ENCODE measurements at regions not wholly inside any gene's neighbourhood (a gene's known extent, or its start where the extent isn't known, plus 50 kb on each side); places are given as distances from the start of the nearest gene placed in this dataset.

- 82 to 86% methylated on average over 9 of the region's 9 CpGs for WGBS, 2 donors
- TF ChIP-seq, protein P1, sequence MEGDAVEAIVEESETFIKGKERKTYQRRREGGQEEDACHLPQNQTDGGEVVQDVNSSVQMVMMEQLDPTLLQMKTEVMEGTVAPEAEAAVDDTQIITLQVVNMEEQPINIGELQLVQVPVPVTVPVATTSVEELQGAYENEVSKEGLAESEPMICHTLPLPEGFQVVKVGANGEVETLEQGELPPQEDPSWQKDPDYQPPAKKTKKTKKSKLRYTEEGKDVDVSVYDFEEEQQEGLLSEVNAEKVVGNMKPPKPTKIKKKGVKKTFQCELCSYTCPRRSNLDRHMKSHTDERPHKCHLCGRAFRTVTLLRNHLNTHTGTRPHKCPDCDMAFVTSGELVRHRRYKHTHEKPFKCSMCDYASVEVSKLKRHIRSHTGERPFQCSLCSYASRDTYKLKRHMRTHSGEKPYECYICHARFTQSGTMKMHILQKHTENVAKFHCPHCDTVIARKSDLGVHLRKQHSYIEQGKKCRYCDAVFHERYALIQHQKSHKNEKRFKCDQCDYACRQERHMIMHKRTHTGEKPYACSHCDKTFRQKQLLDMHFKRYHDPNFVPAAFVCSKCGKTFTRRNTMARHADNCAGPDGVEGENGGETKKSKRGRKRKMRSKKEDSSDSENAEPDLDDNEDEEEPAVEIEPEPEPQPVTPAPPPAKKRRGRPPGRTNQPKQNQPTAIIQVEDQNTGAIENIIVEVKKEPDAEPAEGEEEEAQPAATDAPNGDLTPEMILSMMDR (IDR thresholded peaks at IDR 0.05): no peak
- no peak for TF ChIP-seq POLR2A (IDR thresholded peaks at IDR 0.05)
These were observed 109.2 kb downstream of the CCT6B start for GRCh38 chr17:34851961-34852540.

GRCh38 chr17:34850964-34851363 lies 110.3 kb downstream of the CCT6B start:
- DNase-seq: no peak
- no peaks in the 10 kb centered on the region for H3K4me1 ChIP-seq
- no peaks in the 10 kb centered on the region for H3K36me3 ChIP-seq
- no peaks in the 10 kb centered on the region for H3K27me3 ChIP-seq
- no peak for TF ChIP-seq POLR2A (IDR thresholded peaks at IDR 0.05)
- TF ChIP-seq, protein P1 (IDR thresholded peaks at IDR 0.05): no peak
- no peaks in the 10 kb centered on the region for H3K9me3 ChIP-seq
- H3K27ac ChIP-seq: no peak overlapping the region
- intact Hi-C loops (cut with DNase I): loop anchor here (10.0 kb wide), 1 partner anchor 56 kb away; no protein-coding TSS in a partner anchor
- 68 to 82% methylated on average over 3 of the region's 3 CpGs for WGBS, 2 donors
- H3K4me3 ChIP-seq (replicated peaks in 1 of 3): no peak overlapping the region

More at GRCh38 chr17:34851961-34852540, 109.2 kb downstream of the CCT6B start:
- H3K27ac ChIP-seq: no peak overlapping the region
- H3K27me3 ChIP-seq: no peaks in the 10 kb centered on the region
- no peaks in the 10 kb centered on the region for H3K4me1 ChIP-seq
- DNase-seq: no peak
- intact Hi-C loops (cut with DNase I): loop anchor here (10.0 kb wide), 1 partner anchor 57 kb away; no protein-coding TSS in a partner anchor
- H3K9me3 ChIP-seq: no peaks in the 10 kb centered on the region
- no peaks in the 10 kb centered on the region for H3K36me3 ChIP-seq
- H3K4me3 ChIP-seq (replicated peaks in 1 of 3): no peak overlapping the region

DNA sequence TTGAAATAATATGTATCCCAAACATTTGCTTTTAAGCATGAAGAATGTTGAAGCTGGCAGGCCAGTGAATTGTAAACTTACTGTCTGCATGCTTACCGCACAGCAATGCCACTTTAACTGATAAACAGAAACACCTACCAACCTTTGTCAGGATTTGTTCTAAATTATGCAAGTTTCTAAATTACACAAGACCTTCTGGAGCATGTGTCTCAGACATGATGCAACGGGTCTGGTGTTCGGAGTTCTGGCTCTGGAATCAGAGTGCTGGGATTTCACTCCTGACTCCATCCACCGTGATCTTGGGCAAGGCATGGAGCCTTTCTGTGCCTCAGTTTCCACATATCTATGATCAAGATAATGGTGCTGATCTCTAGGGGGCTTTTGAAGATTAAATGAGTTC lies 111.2 kb downstream of the CCT6B start:
- no peaks in the 10 kb centered on the region for H3K9me3 ChIP-seq
- DNase-seq: no peak
- no peaks in the 10 kb centered on the region for H3K27me3 ChIP-seq
- H3K4me3 ChIP-seq (replicated peaks in 1 of 3): no peak overlapping the region
- no peak overlapping the region for H3K27ac ChIP-seq
- 80 to 86% methylated on average over 4 of the region's 4 CpGs for WGBS, 2 donors
- TF ChIP-seq POLR2A (IDR thresholded peaks at IDR 0.05): no peak
- TF ChIP-seq, protein P1 (IDR thresholded peaks at IDR 0.05): no peak
- H3K4me1 ChIP-seq: no peaks in the 10 kb centered on the region
- intact Hi-C loops (cut with DNase I): loop anchor here (10.0 kb wide), 1 partner anchor 55 kb away; no protein-coding TSS in a partner anchor
- no peaks in the 10 kb centered on the region for H3K36me3 ChIP-seq

- DNase-seq: no peak
- Histone ChIP-seq H3K9me3 (no peaks in the 10 kb centered on the region), H3K4me3 (replicated peaks in 1 of 3) (no peak overlapping the region), H3K27ac (no peak overlapping the region), H3K4me1 (no peaks in the 10 kb centered on the region), H3K27me3 (no peaks in the 10 kb centered on the region), H3K36me3 (no peaks in the 10 kb centered on the region)
- TF ChIP-seq, protein P1 (IDR thresholded peaks at IDR 0.05): no peak
- TF ChIP-seq POLR2A (IDR thresholded peaks at IDR 0.05): no peak
- 48 to 51% methylated on average over 3 of the region's 3 CpGs for WGBS, 2 donors
- intact Hi-C loops (cut with DNase I): no loop called here
These were observed 113.3 kb downstream of the CCT6B start for GRCh38 chr17:34847938-34848337.

- no peak for DNase-seq
- Histone ChIP-seq H3K4me1 (no peaks in the 10 kb centered on the region), H3K27ac (no peak overlapping the region), H3K4me3 (replicated peaks in 1 of 3) (no peak overlapping the region), H3K9me3 (no peaks in the 10 kb centered on the region), H3K27me3 (no peaks in the 10 kb centered on the region), H3K36me3 (no peaks in the 10 kb centered on the region)
- intact Hi-C loops (cut with DNase I): no loop called here
- 60 to 65% methylated on average over 3 of the region's 3 CpGs for WGBS, 2 donors
- TF ChIP-seq, protein P1 (IDR thresholded peaks at IDR 0.05): no peak
- TF ChIP-seq POLR2A (IDR thresholded peaks at IDR 0.05): no peak
These were observed 116.0 kb downstream of the CCT6B start for GRCh38 chr17:34845296-34845695.

All from thyroid gland (tissue), 4 donors.